ENCODE measurements at regions not wholly inside any gene's neighbourhood (a gene's known extent, or its start where the extent isn't known, plus 50 kb on each side); places are given as distances from the start of the nearest gene placed in this dataset.
A peak's percentile ranks its signal among the peaks of the same experiment; 100 is the strongest.

DNA sequence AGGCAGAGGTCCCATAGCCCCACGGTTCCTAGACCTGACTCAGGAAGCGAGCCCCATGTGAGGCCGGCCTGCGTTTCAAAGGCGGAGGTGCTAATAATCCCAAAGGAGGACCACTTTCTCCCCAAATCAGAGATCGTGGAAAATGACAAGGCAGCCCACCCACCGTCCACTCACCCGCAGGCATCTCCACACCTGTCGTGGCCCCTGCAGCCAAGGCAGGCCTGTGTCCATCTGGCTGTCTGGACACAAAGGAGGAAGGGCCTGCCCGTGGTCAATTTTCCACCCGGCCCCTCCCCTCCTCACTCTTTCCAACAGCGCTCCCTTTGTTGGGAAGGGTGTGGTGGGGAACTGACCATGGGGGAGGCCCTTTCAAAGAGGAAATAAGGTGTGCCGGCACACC, 125.3 kb upstream of the TMEM132D start:
- BruUV-seq (replicated peaks): no TSS peak
- Mint-ChIP-seq H3K9me3 (ENCODE audit: unreplicated experiment) (no peaks in the 10 kb centered on the region), H3K4me3 (ENCODE audit: unreplicated experiment) (no peak overlapping the region), H3K27ac (ENCODE audit: low read depth, unreplicated experiment) (no peak overlapping the region), H3K27me3 (ENCODE audit: insufficient read depth, unreplicated experiment) (peaks cover 38% of the 10 kb centered on the region), H3K36me3 (ENCODE audit: insufficient read depth, unreplicated experiment) (no peaks in the 10 kb centered on the region), H3K4me1 (ENCODE audit: insufficient read depth, unreplicated experiment) (no peaks in the 10 kb centered on the region)
- ChIA-PET POLR2A (no interaction called here), CTCF (no interaction called here)
- TF ChIP-seq, protein P1, sequence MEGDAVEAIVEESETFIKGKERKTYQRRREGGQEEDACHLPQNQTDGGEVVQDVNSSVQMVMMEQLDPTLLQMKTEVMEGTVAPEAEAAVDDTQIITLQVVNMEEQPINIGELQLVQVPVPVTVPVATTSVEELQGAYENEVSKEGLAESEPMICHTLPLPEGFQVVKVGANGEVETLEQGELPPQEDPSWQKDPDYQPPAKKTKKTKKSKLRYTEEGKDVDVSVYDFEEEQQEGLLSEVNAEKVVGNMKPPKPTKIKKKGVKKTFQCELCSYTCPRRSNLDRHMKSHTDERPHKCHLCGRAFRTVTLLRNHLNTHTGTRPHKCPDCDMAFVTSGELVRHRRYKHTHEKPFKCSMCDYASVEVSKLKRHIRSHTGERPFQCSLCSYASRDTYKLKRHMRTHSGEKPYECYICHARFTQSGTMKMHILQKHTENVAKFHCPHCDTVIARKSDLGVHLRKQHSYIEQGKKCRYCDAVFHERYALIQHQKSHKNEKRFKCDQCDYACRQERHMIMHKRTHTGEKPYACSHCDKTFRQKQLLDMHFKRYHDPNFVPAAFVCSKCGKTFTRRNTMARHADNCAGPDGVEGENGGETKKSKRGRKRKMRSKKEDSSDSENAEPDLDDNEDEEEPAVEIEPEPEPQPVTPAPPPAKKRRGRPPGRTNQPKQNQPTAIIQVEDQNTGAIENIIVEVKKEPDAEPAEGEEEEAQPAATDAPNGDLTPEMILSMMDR (IDR thresholded peaks at IDR 0.05; ENCODE audit: unreplicated experiment): no peak
- DNase-seq (ENCODE audit: unreplicated experiment): no peak
- intact Hi-C loops (cut with micrococcal nuclease): loop anchor here (5.0 kb wide), 1 partner anchor 308 kb away; the partner anchor contains the start of gene PIWIL1

GRCh38 chr12:130031041-130031440, 127.2 kb upstream of the TMEM132D start:
- Mint-ChIP-seq H3K27ac (ENCODE audit: low read depth, unreplicated experiment) (no peak overlapping the region), H3K4me1 (ENCODE audit: insufficient read depth, unreplicated experiment) (no peaks in the 10 kb centered on the region), H3K27me3 (ENCODE audit: insufficient read depth, unreplicated experiment) (peaks cover 45% of the 10 kb centered on the region), H3K4me3 (ENCODE audit: unreplicated experiment) (no peak overlapping the region), H3K9me3 (ENCODE audit: unreplicated experiment) (no peaks in the 10 kb centered on the region), H3K36me3 (ENCODE audit: insufficient read depth, unreplicated experiment) (no peaks in the 10 kb centered on the region)
- TF ChIP-seq, protein P1 (IDR thresholded peaks at IDR 0.05; ENCODE audit: unreplicated experiment): no peak
- no peak for DNase-seq (ENCODE audit: unreplicated experiment)
- no TSS peak for BruUV-seq (replicated peaks)
- POLR2A ChIA-PET: no interaction called here
- CTCF ChIA-PET: interaction anchor here (0.6 to 4.9 kb wide), 25 partner anchors 10 to 1442 kb away, joined by 3 to 49 read pairs (median 4); no protein-coding TSS in a partner anchor
- intact Hi-C loops (cut with micrococcal nuclease): no loop called here

DNA sequence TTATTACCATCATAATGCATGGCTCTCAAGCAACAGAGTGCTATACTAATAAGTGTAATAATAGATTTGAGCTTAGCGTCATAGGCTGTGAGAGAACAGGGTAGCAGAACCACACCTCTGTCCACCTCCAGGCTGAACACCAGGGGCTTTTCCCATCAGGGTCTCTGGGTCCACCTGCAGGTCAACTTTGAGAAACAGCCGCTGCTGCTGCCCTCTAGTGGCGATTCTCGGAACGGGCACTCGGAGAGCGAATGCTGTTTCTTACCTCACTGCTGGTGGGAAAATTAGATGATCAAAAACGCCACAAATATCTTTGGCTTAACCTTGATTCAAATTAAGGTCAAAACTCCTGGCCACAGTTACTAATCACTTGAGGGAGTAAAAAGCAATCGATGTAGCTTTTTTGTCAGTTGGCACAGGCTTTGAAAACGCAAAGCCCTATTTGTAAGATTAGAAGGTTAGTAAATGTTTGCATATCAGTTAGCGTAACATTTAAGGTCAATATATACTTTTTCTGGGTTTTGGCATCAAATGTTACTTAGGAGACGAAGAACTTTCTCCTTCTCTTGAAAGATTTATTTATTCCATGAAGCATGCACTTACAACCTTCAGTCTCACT, 127.9 kb upstream of the TMEM132D start:
- CTCF ChIA-PET: interaction anchor here (0.5 to 4.9 kb wide), 42 partner anchors 11 to 1443 kb away, joined by 3 to 49 read pairs (median 3); no protein-coding TSS in a partner anchor
- no TSS peak for BruUV-seq (replicated peaks)
- H3K36me3 Mint-ChIP-seq (ENCODE audit: insufficient read depth, unreplicated experiment): no peaks in the 10 kb centered on the region
- intact Hi-C loops (cut with micrococcal nuclease): no loop called here
- TF ChIP-seq, protein P1 (IDR thresholded peaks at IDR 0.05; ENCODE audit: unreplicated experiment): peak; percentile 90
- POLR2A ChIA-PET: no interaction called here
- peaks cover 40% of the 10 kb centered on the region for H3K27me3 Mint-ChIP-seq (ENCODE audit: insufficient read depth, unreplicated experiment)
- H3K9me3 Mint-ChIP-seq (ENCODE audit: unreplicated experiment): no peaks in the 10 kb centered on the region
- no peaks in the 10 kb centered on the region for H3K4me1 Mint-ChIP-seq (ENCODE audit: insufficient read depth, unreplicated experiment)
- H3K27ac Mint-ChIP-seq (ENCODE audit: low read depth, unreplicated experiment): no peak overlapping the region
- DNase-seq (ENCODE audit: unreplicated experiment): peak; percentile 58
- no peak overlapping the region for H3K4me3 Mint-ChIP-seq (ENCODE audit: unreplicated experiment)

GRCh38 chr12:130041983-130042812, 120.1 kb upstream of the FZD10 start:
- ChIA-PET CTCF (interaction anchor here (0.5 to 1.8 kb wide), 32 partner anchors 9 to 1307 kb away, joined by 3 to 15 read pairs (median 4); no protein-coding TSS in a partner anchor), POLR2A (no interaction called here)
- BruUV-seq (replicated peaks): no TSS peak
- H3K9me3 Mint-ChIP-seq (ENCODE audit: unreplicated experiment): peaks cover 9% of the 10 kb centered on the region
- intact Hi-C loops (cut with micrococcal nuclease): no loop called here
- H3K27me3 Mint-ChIP-seq (ENCODE audit: insufficient read depth, unreplicated experiment): peaks cover 22% of the 10 kb centered on the region
- peak; percentile 20 for DNase-seq (ENCODE audit: unreplicated experiment)
- no peaks in the 10 kb centered on the region for H3K4me1 Mint-ChIP-seq (ENCODE audit: insufficient read depth, unreplicated experiment)
- H3K27ac Mint-ChIP-seq (ENCODE audit: low read depth, unreplicated experiment): no peak overlapping the region
- H3K4me3 Mint-ChIP-seq (ENCODE audit: unreplicated experiment): no peak overlapping the region
- TF ChIP-seq, protein P1 (IDR thresholded peaks at IDR 0.05; ENCODE audit: unreplicated experiment): peak; percentile 63
- H3K36me3 Mint-ChIP-seq (ENCODE audit: insufficient read depth, unreplicated experiment): no peaks in the 10 kb centered on the region
